Endothelial cell of umbilical vein (primary cell): ENCODE measurements at regions not wholly inside any gene's neighbourhood (a gene's known extent, or its start where the extent isn't known, plus 50 kb on each side); places are given as distances from the start of the nearest gene placed in this dataset.

Experiments
- BruUV-seq: library from RNA; stranded (reverse); fragments of 400-500 nt; replicated peaks from 2 replicates; lab custom pipeline; 2021; lab: Mats Ljungman, UMichigan
- CTCF ChIA-PET: fragments of 300-600, 350-600 bp; sonication (Branson Sonifier 250); formaldehyde crosslinking; loops from one replicate; lab custom pipeline; 2021; ENCODE audit warnings: antibody characterized with exemption, inconsistent platforms; lab: Charles Lee
- POLR2A ChIA-PET: fragments of 300-600, 350-600 bp; sonication (Branson Sonifier 250); formaldehyde crosslinking; loops from one replicate; lab custom pipeline; 2021; ENCODE audit warnings: antibody characterized with exemption, inconsistent platforms; lab: Charles Lee
- DNase-seq: peaks from one replicate; pipeline ENCODE4 v3.0.0-alpha.2; 2011; ENCODE audit warnings: low read depth, low spot score
- FAIRE-seq: peaks from 2 replicates; lab custom pipeline; 2011; peaks lifted over from hg19 to GRCh38; lab: Jason Lieb, UNC
- H2AFZ ChIP-seq: 2 replicates; pipeline ENCODE4 v1.6.0; 2012; ENCODE audit warnings: low read depth, low read length, control low read depth, inconsistent platforms
- H3K27ac ChIP-seq: 2 replicates; pipeline ENCODE4 v1.5.1; 2011; ENCODE audit warnings: low read depth, mild to moderate bottlenecking, control low read depth, low read length, moderate library complexity; ENCODE audit not compliant: insufficient read depth
- H3K27me3 ChIP-seq, 2 experiments: 2 replicates each; pipeline versions ENCODE4 v1.6.0 to v1.6.1; 2011; ENCODE audit warnings: low read length in 2 of 2, mixed read lengths in 1 of 2; ENCODE audit not compliant: control insufficient read depth in 2 of 2, insufficient read depth in 2 of 2
- H3K36me3 ChIP-seq, 2 experiments: 2 replicates in 1 of 2; 3 replicates in 1 of 2; pipeline ENCODE4 v1.5.1; 2011; ENCODE audit warnings: low read length in 2 of 2, mild to moderate bottlenecking in 1 of 2, moderate library complexity in 1 of 2; ENCODE audit not compliant: control insufficient read depth in 2 of 2, insufficient read depth in 2 of 2; ENCODE audit errors: extremely low read depth in 1 of 2
- H3K4me1 ChIP-seq: 3 replicates; pipeline ENCODE4 v1.5.1; 2011; ENCODE audit warnings: mild to moderate bottlenecking, low read length; ENCODE audit not compliant: control insufficient read depth, insufficient read depth; ENCODE audit errors: extremely low read depth
- H3K4me2 ChIP-seq: 2 replicates; pipeline ENCODE4 v1.6.1; 2011; ENCODE audit warnings: low read length, control low read depth, mixed read lengths; ENCODE audit not compliant: insufficient read depth
- H3K4me3 ChIP-seq, 3 experiments: fragments of 200-600 bp in 1 of 3; sonication (generic), shearing (Covaris generic) in 1 of 3; replicated peaks in 1 of 3; 2 replicates each; pipeline ENCODE4 v1.5.1; 2011 to 2016; ENCODE audit warnings: control low read depth in 3 of 3, low read length in 3 of 3, mild to moderate bottlenecking in 2 of 3, inconsistent platforms in 1 of 3, low read depth in 1 of 3, moderate library complexity in 1 of 3; ENCODE audit not compliant: insufficient read depth in 1 of 3
- H3K79me2 ChIP-seq: 2 replicates; pipeline ENCODE4 v1.6.0; 2012; ENCODE audit warnings: low read length, inconsistent platforms; ENCODE audit not compliant: control insufficient read depth, insufficient read depth
- H3K9ac ChIP-seq: replicated peaks from 2 replicates; pipeline ENCODE3; 2011; ENCODE audit warnings: low read length, control low read depth; ENCODE audit not compliant: insufficient read depth; ENCODE audit errors: extremely low read depth
- H3K9me1 ChIP-seq: replicated peaks from 3 replicates; pipeline ENCODE4 v1.6.0; 2011; ENCODE audit warnings: mild to moderate bottlenecking, low read length; ENCODE audit not compliant: control insufficient read depth, insufficient read depth; ENCODE audit errors: extremely low read depth
- H3K9me3 ChIP-seq: replicated peaks from 2 replicates; pipeline ENCODE4 v1.5.1; 2012; ENCODE audit warnings: low read length, inconsistent platforms; ENCODE audit not compliant: control insufficient read depth, insufficient read depth
- H4K20me1 ChIP-seq: replicated peaks from 2 replicates; pipeline ENCODE3; 2011; ENCODE audit warnings: mild to moderate bottlenecking, low read length; ENCODE audit not compliant: control insufficient read depth, insufficient read depth; ENCODE audit errors: extremely low read depth
- EZH2 ChIP-seq: IDR thresholded peaks from 2 replicates; pipeline ENCODE4 v1.6.1; 2012; ENCODE audit warnings: borderline replicate concordance, low read depth, mild to moderate bottlenecking, moderate library complexity, low read length, inconsistent platforms; ENCODE audit not compliant: severe bottlenecking
- FOS ChIP-seq: IDR thresholded peaks from 2 replicates; pipeline ENCODE4 v1.6.1; 2011; ENCODE audit warnings: mild to moderate bottlenecking, low read length, moderate library complexity, borderline replicate concordance; ENCODE audit not compliant: insufficient read depth
- GATA2 ChIP-seq: IDR thresholded peaks from 2 replicates; pipeline ENCODE4 v1.7.0; 2011; ENCODE audit warnings: low read depth, mild to moderate bottlenecking, moderate library complexity, mixed read lengths, low read length; ENCODE audit not compliant: insufficient read length, insufficient read depth
- JUN ChIP-seq: IDR thresholded peaks from 2 replicates; pipeline ENCODE4 v1.6.1; 2011; ENCODE audit warnings: borderline replicate concordance, low read depth; ENCODE audit not compliant: insufficient read length, insufficient read depth
- MYC ChIP-seq: IDR thresholded peaks from one replicate; pipeline ENCODE4 v1.6.1; 2011; ENCODE audit warnings: mild to moderate bottlenecking, low read depth, low read length
- POLR2A ChIP-seq: IDR thresholded peaks from 2 replicates; pipeline ENCODE4 v1.6.1; 2012; ENCODE audit warnings: low read depth, mild to moderate bottlenecking, control low read depth, low read length
- POLR2AphosphoS5 ChIP-seq: IDR thresholded peaks from 2 replicates; pipeline ENCODE4 v1.6.1; 2012; ENCODE audit warnings: low read depth, mild to moderate bottlenecking, control low read depth, low read length, moderate library complexity; ENCODE audit not compliant: insufficient read depth
- dilution Hi-C: fragments of 300-500 bp; cut with MboI; formaldehyde crosslinking; loops from one replicate; pipeline ENCODE4 v1.15.0; 2019; ENCODE audit warnings: low sequenced_read_pairs; ENCODE audit not compliant: extremely low pct_ligation_motif_present
- intact Hi-C: fragments of 100-400 bp; cut with micrococcal nuclease; formaldehyde crosslinking; loops from one replicate; pipeline ENCODE4 v1.10.0; 2022
- TF ChIP-seq, protein P1 (sequence below), 2 donors: IDR thresholded peaks; 1 replicate in 1 of 2; 2 replicates in 1 of 2; pipeline ENCODE4 v1.5.1; 2011; ENCODE audit warnings: low read length in 2 of 2, mild to moderate bottlenecking in 2 of 2, moderate library complexity in 2 of 2, control low read depth in 1 of 2, inconsistent platforms in 1 of 2, low read depth in 1 of 2; ENCODE audit not compliant: insufficient read depth in 1 of 2; ENCODE audit errors: extremely low read depth in 1 of 2
- TF ChIP-seq, protein P2 (sequence below): IDR thresholded peaks from 2 replicates; pipeline ENCODE4 v1.6.1; 2011; ENCODE audit not compliant: insufficient read depth, insufficient read length

DNA sequence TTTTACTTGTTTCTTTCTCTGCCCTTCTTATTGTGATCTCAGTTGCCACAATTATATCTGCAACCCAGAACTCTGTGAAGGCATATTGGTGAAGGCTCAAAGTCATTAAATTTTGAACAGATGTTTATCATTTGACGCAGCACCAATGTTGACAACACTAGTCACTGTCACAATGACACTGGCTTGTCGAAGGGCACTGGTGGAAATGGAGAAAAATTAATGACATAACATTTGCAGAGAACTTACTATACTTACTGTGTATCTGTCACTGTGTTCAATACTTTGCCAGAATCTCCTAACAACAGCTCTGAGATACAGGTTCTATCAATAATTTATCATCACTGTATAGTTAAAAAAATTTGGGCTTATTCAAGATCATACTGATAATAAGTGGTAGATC lies 1213.7 kb downstream of the NCAM2 start:
- TF ChIP-seq EZH2 = no peak
- TF ChIP-seq GATA2 = no peak
- no peak for TF ChIP-seq MYC
- TF ChIP-seq FOS = no peak
- no peak for TF ChIP-seq POLR2A
- no peak for TF ChIP-seq POLR2AphosphoS5
- TF ChIP-seq, protein P1, sequence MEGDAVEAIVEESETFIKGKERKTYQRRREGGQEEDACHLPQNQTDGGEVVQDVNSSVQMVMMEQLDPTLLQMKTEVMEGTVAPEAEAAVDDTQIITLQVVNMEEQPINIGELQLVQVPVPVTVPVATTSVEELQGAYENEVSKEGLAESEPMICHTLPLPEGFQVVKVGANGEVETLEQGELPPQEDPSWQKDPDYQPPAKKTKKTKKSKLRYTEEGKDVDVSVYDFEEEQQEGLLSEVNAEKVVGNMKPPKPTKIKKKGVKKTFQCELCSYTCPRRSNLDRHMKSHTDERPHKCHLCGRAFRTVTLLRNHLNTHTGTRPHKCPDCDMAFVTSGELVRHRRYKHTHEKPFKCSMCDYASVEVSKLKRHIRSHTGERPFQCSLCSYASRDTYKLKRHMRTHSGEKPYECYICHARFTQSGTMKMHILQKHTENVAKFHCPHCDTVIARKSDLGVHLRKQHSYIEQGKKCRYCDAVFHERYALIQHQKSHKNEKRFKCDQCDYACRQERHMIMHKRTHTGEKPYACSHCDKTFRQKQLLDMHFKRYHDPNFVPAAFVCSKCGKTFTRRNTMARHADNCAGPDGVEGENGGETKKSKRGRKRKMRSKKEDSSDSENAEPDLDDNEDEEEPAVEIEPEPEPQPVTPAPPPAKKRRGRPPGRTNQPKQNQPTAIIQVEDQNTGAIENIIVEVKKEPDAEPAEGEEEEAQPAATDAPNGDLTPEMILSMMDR (IDR thresholded peaks at IDR 0.05; ENCODE audit: extremely low read depth in 1 of 2, insufficient read depth in 1 of 2, low read depth in 1 of 2, low read length in 2 of 2) = no peak
- TF ChIP-seq JUN = no peak
- TF ChIP-seq, protein P2, sequence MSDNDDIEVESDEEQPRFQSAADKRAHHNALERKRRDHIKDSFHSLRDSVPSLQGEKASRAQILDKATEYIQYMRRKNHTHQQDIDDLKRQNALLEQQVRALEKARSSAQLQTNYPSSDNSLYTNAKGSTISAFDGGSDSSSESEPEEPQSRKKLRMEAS = no peak
- Histone ChIP-seq H4K20me1 (no peaks in the 10 kb centered on the region), H3K9me3 (no peaks in the 10 kb centered on the region), H3K4me1 (no peaks in the 10 kb centered on the region), H3K36me3 (no peaks in the 10 kb centered on the region), H3K79me2 (no peaks in the 10 kb centered on the region), H3K27me3 (no peaks in the 10 kb centered on the region), H2AFZ (no peak overlapping the region), H3K4me2 (no peak overlapping the region), H3K4me3 (no peak overlapping the region), H3K9me1 (no peaks in the 10 kb centered on the region), H3K27ac (no peak overlapping the region), H3K9ac (no peak overlapping the region)
- no peak for DNase-seq
- ChIA-PET CTCF (no interaction called here), POLR2A (no interaction called here)
- BruUV-seq = no TSS peak
- no peak for FAIRE-seq
- intact Hi-C loops = no loop called here
- dilution Hi-C loops = no loop called here
